Central memory CD8-positive, alpha-beta T cell (primary cell): ENCODE measurements at regions not wholly inside any gene's neighbourhood (a gene's known extent, or its start where the extent isn't known, plus 50 kb on each side); places are given as distances from the start of the nearest gene placed in this dataset.

Experiments used
- ATAC-seq: fragments of 150-1000 bp; cut with Tn5 transposase; replicated peaks from 2 replicates; pipeline ENCODE4 v1.10.0; 2022; ENCODE audit warnings: mild to moderate bottlenecking, moderate FRiP score, moderate number of reproducible peaks; ENCODE audit not compliant: poor library complexity, severe bottlenecking; ENCODE audit errors: extremely low read depth
- DNase-seq, 2 donors: peaks; one replicate each; pipeline ENCODE4 v3.0.0; 2021; ENCODE audit warnings: low spot score in 2 of 2
- H3K27ac Mint-ChIP-seq: one replicate; pipeline ENCODE4 v1.8.0; 2022; ENCODE audit warnings: low read depth, mild to moderate bottlenecking, moderate library complexity, mixed read lengths
- H3K27me3 Mint-ChIP-seq: one replicate; pipeline ENCODE4 v1.8.0; 2022; ENCODE audit warnings: mixed read lengths
- H3K36me3 Mint-ChIP-seq: one replicate; pipeline ENCODE4 v1.8.0; 2022; ENCODE audit warnings: mild to moderate bottlenecking, moderate library complexity, mixed read lengths; ENCODE audit not compliant: insufficient read depth
- H3K4me1 Mint-ChIP-seq: one replicate; pipeline ENCODE4 v1.8.0; 2022; ENCODE audit warnings: mixed read lengths
- H3K4me3 Mint-ChIP-seq: one replicate; pipeline ENCODE4 v1.8.0; 2022; ENCODE audit warnings: mild to moderate bottlenecking, moderate library complexity, mixed read lengths
- H3K9me3 Mint-ChIP-seq: one replicate; pipeline ENCODE4 v1.8.0; 2022; ENCODE audit warnings: mixed read lengths

GRCh38 chr13:97716746-97717145, 236.7 kb upstream of the IPO5 start:
- Mint-ChIP-seq H3K27ac (no peak overlapping the region), H3K4me1 (no peaks in the 10 kb centered on the region), H3K4me3 (no peak overlapping the region), H3K36me3 (peaks cover 1% of the 10 kb centered on the region), H3K27me3 (no peaks in the 10 kb centered on the region), H3K9me3 (no peaks in the 10 kb centered on the region)
- ATAC-seq (no peak), DNase-seq (no peak)

DNA sequence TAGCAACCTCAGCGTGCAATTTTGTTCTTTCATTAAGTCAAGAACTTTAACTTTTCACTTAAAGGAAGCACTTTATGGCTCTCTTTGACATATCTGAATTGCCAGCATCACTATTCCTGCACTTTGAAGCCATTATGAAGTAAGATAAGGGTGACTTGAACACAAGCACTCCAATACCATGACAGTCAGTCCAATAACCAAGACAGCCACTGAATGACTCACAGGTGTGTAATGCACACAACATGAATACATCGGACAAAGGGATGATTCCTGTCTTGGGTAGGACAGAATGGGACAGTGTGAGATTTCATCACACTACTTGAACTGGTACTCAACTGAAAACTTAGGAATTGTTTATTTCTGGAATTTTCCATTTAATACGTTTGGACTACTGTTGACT, 233.7 kb upstream of the IPO5 start:
- Mint-ChIP-seq H3K27ac (no peak overlapping the region), H3K4me1 (no peaks in the 10 kb centered on the region), H3K27me3 (no peaks in the 10 kb centered on the region), H3K4me3 (no peak overlapping the region), H3K36me3 (peaks cover 1% of the 10 kb centered on the region), H3K9me3 (no peaks in the 10 kb centered on the region)
- DNase-seq (no peak), ATAC-seq (no peak)

DNA sequence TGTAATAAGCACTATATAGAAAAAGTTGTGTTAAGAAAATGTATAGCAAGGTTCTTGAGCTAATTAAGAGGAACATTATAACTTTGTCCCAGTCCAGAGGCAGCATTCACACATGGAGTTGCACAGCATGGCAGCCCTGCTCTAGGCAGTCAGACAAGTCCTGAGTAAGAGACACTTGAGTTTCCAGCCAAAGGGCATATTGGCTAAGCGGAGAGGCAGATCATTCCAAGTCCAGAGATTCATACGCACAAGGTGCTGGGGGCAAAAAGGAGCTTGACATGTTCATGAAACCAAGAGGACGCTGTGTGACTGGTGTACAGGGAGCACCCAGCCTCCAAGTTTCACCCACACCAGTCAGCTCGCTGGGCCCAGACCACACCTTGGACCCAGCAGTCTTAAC, 232.6 kb upstream of the IPO5 start:
- H3K4me3 Mint-ChIP-seq = no peak overlapping the region
- no peak overlapping the region for H3K27ac Mint-ChIP-seq
- H3K4me1 Mint-ChIP-seq = no peaks in the 10 kb centered on the region
- no peaks in the 10 kb centered on the region for H3K9me3 Mint-ChIP-seq
- H3K27me3 Mint-ChIP-seq = no peaks in the 10 kb centered on the region
- ATAC-seq (no peak), DNase-seq (no peak)
- H3K36me3 Mint-ChIP-seq = peaks cover 1% of the 10 kb centered on the region

DNA sequence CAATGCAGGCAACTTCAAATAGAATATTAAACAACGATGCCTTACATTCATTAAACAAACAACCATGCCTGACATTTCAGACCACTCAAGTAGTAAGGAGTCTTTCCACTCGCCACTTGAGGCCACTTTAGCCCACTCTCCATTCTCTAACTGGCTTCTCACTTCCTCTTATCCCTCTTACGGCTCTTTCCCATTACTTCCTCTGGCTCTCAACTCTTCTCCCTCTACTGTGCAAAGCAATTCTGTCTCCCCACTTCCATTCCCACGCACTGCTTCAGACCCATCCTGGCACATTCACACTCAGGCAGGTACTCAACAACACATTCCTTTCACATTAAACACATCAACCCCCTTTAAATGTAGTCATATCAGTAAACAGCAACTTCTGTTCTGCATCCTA, 229.8 kb upstream of the IPO5 start:
- Mint-ChIP-seq H3K27me3 (no peaks in the 10 kb centered on the region), H3K27ac (no peak overlapping the region), H3K36me3 (peaks cover 1% of the 10 kb centered on the region), H3K4me1 (no peaks in the 10 kb centered on the region), H3K4me3 (no peak overlapping the region), H3K9me3 (no peaks in the 10 kb centered on the region)
- ATAC-seq = no peak
- DNase-seq = no peak

GRCh38 chr13:97724450-97724849, 229.0 kb upstream of the IPO5 start:
- H3K36me3 Mint-ChIP-seq = peaks cover 1% of the 10 kb centered on the region
- no peak overlapping the region for H3K27ac Mint-ChIP-seq
- peaks cover under 1% of the 10 kb centered on the region for H3K27me3 Mint-ChIP-seq
- H3K9me3 Mint-ChIP-seq = no peaks in the 10 kb centered on the region
- H3K4me1 Mint-ChIP-seq = no peaks in the 10 kb centered on the region
- H3K4me3 Mint-ChIP-seq = no peak overlapping the region
- ATAC-seq (no peak), DNase-seq (no peak)

DNA sequence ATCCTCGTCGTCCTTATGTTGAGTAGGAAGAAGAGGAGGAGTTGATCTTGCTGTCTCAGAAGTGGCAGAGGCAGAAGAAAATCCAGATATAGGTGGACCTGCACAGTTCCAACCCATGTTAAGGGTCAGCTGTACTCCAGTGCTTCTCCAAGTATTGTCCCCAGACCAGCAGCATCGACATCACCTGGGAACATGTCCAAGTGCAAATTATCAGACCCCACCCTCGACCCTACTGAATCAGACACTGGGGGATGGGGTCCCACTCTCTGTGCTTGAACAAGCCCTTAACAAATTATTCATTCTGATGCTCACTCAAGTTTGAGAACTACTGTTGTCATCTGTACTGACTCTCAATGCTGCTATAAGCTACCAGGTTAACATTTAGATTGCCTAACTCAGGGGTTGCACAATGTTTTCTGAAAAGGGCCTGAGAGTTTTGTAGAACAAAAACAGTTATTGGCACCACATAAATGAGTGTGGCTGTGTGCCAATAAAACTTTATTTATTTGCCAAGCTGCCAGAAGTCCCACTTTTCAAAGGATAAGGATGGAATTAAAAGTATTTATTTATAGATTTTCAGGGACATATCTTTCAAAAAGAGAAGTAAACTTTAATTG, 226.7 kb upstream of the IPO5 start:
- H3K9me3 Mint-ChIP-seq = peaks cover 5% of the 10 kb centered on the region
- DNase-seq (no peak), ATAC-seq (no peak)
- H3K4me3 Mint-ChIP-seq = no peak overlapping the region
- peaks cover 10% of the 10 kb centered on the region for H3K27me3 Mint-ChIP-seq
- no peaks in the 10 kb centered on the region for H3K4me1 Mint-ChIP-seq
- H3K27ac Mint-ChIP-seq = no peak overlapping the region
- H3K36me3 Mint-ChIP-seq = no peaks in the 10 kb centered on the region

DNA sequence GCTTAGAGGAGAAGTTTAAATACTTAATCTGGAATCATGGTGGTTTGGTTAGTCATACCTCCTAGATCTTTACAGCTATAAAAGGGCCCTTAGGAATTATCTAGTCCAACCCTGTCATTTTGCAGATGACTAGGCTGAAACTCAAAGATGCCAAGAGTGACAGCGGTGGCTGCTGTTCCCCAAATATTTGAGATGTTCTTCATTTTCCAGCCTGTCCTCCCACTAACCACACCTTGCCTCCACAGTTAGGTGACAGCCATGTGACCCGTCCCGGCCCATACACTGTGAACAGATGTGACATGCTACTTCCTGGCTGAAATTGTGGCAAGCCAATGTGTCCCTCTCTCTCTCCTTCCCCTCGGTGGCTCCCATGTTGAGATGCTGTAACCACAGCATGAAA, 225.5 kb upstream of the IPO5 start:
- H3K27ac Mint-ChIP-seq = no peak overlapping the region
- peaks cover 10% of the 10 kb centered on the region for H3K27me3 Mint-ChIP-seq
- no peak for DNase-seq
- no peaks in the 10 kb centered on the region for H3K4me1 Mint-ChIP-seq
- H3K9me3 Mint-ChIP-seq = peaks cover 5% of the 10 kb centered on the region
- H3K36me3 Mint-ChIP-seq = no peaks in the 10 kb centered on the region
- no peak for ATAC-seq
- no peak overlapping the region for H3K4me3 Mint-ChIP-seq

DNA sequence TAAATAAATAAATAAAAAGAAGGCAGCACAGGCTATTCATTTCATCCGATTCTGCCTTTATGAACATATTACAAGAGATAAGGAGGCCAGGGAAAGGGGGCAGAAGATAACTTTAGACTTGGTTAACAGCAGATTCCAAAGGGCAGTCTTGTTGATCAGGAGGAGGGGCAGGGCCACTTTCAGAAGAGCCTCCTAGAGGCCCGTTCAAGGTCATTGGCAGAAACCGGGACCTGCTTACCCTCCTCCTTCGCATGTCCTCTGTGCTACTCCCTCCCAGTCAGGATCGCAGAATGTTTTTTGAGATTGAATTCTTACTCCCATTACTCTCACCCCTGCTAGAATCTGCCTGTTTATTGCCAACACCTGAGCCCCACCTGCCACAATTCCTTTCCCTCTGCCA, 217.0 kb upstream of the IPO5 start:
- Mint-ChIP-seq H3K4me1 (no peaks in the 10 kb centered on the region), H3K9me3 (peaks cover 9% of the 10 kb centered on the region), H3K27me3 (no peaks in the 10 kb centered on the region), H3K36me3 (peaks cover 2% of the 10 kb centered on the region), H3K27ac (no peak overlapping the region), H3K4me3 (no peak overlapping the region)
- ATAC-seq (no peak), DNase-seq (no peak)

GRCh38 chr13:97742084-97742483, 211.4 kb upstream of the IPO5 start:
- Mint-ChIP-seq H3K4me1 (no peaks in the 10 kb centered on the region), H3K36me3 (no peaks in the 10 kb centered on the region), H3K9me3 (peaks cover 6% of the 10 kb centered on the region), H3K27me3 (no peaks in the 10 kb centered on the region), H3K4me3 (no peak overlapping the region), H3K27ac (no peak overlapping the region)
- no peak for ATAC-seq
- no peak for DNase-seq

- DNase-seq (no peak), ATAC-seq (no peak)
- Mint-ChIP-seq H3K4me3 (no peak overlapping the region), H3K9me3 (peaks cover 11% of the 10 kb centered on the region), H3K4me1 (no peaks in the 10 kb centered on the region), H3K27me3 (no peaks in the 10 kb centered on the region), H3K27ac (no peak overlapping the region), H3K36me3 (no peaks in the 10 kb centered on the region)
Observed at GRCh38 chr13:97743938-97744337, 209.5 kb upstream of the IPO5 start.

GRCh38 chr13:97746649-97747048, 206.8 kb upstream of the IPO5 start:
- no peak for ATAC-seq
- Mint-ChIP-seq H3K4me1 (no peaks in the 10 kb centered on the region), H3K27ac (no peak overlapping the region), H3K9me3 (peaks cover 10% of the 10 kb centered on the region), H3K4me3 (no peak overlapping the region), H3K27me3 (no peaks in the 10 kb centered on the region), H3K36me3 (peaks cover 1% of the 10 kb centered on the region)
- DNase-seq = no peak

DNA sequence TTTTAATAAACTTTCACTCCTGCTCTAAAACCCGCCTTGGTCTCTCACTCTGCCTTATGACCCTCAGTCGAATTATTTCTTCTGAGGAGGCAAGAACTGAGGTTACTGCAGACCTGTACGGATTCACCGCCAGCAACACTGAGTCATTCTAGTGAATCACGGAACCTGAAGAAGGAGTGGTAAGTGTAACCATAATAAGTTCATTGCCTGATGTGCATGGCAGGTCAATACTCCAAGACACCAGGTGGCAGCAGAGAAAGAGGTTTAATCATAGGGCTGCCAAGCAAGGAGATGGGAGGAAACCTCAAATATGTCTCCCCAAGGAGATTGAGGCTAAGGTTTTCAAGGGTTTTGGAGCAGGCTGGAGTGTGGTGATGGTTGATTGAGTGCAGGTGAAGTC, 204.3 kb upstream of the IPO5 start:
- H3K27ac Mint-ChIP-seq = no peak overlapping the region
- peaks cover 10% of the 10 kb centered on the region for H3K9me3 Mint-ChIP-seq
- H3K27me3 Mint-ChIP-seq = peaks cover 14% of the 10 kb centered on the region
- no peaks in the 10 kb centered on the region for H3K4me1 Mint-ChIP-seq
- DNase-seq (no peak), ATAC-seq (no peak)
- H3K36me3 Mint-ChIP-seq = peaks cover 1% of the 10 kb centered on the region
- H3K4me3 Mint-ChIP-seq = no peak overlapping the region

- DNase-seq (no peak), ATAC-seq (no peak)
- peaks cover 1% of the 10 kb centered on the region for H3K36me3 Mint-ChIP-seq
- H3K27me3 Mint-ChIP-seq = peaks cover 25% of the 10 kb centered on the region
- H3K27ac Mint-ChIP-seq = no peak overlapping the region
- H3K4me1 Mint-ChIP-seq = no peaks in the 10 kb centered on the region
- H3K9me3 Mint-ChIP-seq = peaks cover 10% of the 10 kb centered on the region
- no peak overlapping the region for H3K4me3 Mint-ChIP-seq
Observed at GRCh38 chr13:97751477-97751876, 202.0 kb upstream of the IPO5 start.
